Astrocyte (in vitro differentiated cells and primary cell): ENCODE measurements at regions not wholly inside any gene's neighbourhood (a gene's known extent, or its start where the extent isn't known, plus 50 kb on each side); places are given as distances from the start of the nearest gene placed in this dataset.

Experiments
- CTCF ChIP-seq: IDR thresholded peaks from 2 replicates; pipeline ENCODE4 v1.5.1; 2011; ENCODE audit warnings: low read depth, mild to moderate bottlenecking, inconsistent platforms, low read length, moderate library complexity; ENCODE audit not compliant: insufficient read depth
- EZH2 ChIP-seq: IDR thresholded peaks from 2 replicates; pipeline ENCODE4 v1.6.1; 2012; ENCODE audit warnings: mild to moderate bottlenecking, low read length, inconsistent platforms; ENCODE audit not compliant: insufficient read depth

GRCh38 chr1:55358581-55358980 lies 143.4 kb upstream of the USP24 start:
- TF ChIP-seq CTCF (no peak), EZH2 (no peak)
